Mucosa of descending colon (tissue), 3 donors: ENCODE measurements at regions not wholly inside any gene's neighbourhood (a gene's known extent, or its start where the extent isn't known, plus 50 kb on each side); places are given as distances from the start of the nearest gene placed in this dataset.
"Not testable (repeated sequence)": the region's sequence is repeated elsewhere in the genome, so short reads cannot be mapped to it uniquely, and the experiment has no call there.

ENCODE experiments used
- ATAC-seq: fragments of 200-7000 bp; cut with Tn5 transposase; one replicate; pipeline ENCODE4 v1.9.1; 2020; ENCODE audit warnings: mild to moderate bottlenecking, moderate library complexity
- DNase-seq, 3 donors: peaks; one replicate each; pipeline ENCODE4 v3.0.0-alpha.2; 2020
- H3K36me3 ChIP-seq: fragments of 200-600 bp; one replicate; pipeline ENCODE4 v1.8.0; 2021; ENCODE audit warnings: low read depth, mild to moderate bottlenecking
- H3K4me1 ChIP-seq: fragments of 200-600 bp; one replicate; pipeline ENCODE4 v1.8.0; 2021; ENCODE audit warnings: low read depth, mild to moderate bottlenecking
- H3K4me3 ChIP-seq: fragments of 200-600 bp; one replicate; pipeline ENCODE4 v1.8.0; 2021; ENCODE audit warnings: mild to moderate bottlenecking
- H3K9me3 ChIP-seq: fragments of 200-600 bp; one replicate; pipeline ENCODE4 v1.8.0; 2021; ENCODE audit warnings: mild to moderate bottlenecking
- intact Hi-C, 2 donors: fragments of 100-400 bp; cut with DNase I in 1 of 2; cut with micrococcal nuclease in 1 of 2; formaldehyde crosslinking; loops; one replicate each; pipeline versions ENCODE4 v1.11.0 to v1.11.1; 2022; cut with DNase I, micrococcal nuclease
- TF ChIP-seq, protein P1 (sequence below): fragments of 200-600 bp; IDR thresholded peaks from one replicate; pipeline ENCODE4 v1.8.0; 2022; ENCODE audit warnings: antibody characterized with exemption, mild to moderate bottlenecking
- donor health status: DM: no; HTN: no; CAD: no; lungs with moderate emphysema.
- donor health status: DM: no; HTN: no; CAD: no.
- donor health status: DM: no; HTN: yes; CAD: no.

DNA sequence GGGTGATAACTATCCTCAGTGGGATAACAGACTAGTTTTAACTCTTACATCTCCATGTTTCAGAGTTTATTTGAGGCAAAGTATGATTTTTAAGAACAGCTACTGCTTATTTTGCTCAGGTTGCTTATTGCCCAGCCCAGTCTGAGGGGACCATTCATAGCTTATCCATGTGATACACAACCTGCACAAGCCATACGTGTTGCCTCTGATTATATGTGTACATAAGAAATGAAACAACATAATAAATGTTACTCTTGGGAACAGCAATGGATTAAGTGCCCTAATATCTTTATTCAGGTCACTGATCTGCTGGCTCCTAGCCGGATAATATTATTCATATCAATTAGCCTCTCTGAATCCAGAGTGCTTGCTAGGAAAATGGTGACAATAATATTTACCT is 236.2 kb downstream of the CGGBP1 start:
- TF ChIP-seq, protein P1, sequence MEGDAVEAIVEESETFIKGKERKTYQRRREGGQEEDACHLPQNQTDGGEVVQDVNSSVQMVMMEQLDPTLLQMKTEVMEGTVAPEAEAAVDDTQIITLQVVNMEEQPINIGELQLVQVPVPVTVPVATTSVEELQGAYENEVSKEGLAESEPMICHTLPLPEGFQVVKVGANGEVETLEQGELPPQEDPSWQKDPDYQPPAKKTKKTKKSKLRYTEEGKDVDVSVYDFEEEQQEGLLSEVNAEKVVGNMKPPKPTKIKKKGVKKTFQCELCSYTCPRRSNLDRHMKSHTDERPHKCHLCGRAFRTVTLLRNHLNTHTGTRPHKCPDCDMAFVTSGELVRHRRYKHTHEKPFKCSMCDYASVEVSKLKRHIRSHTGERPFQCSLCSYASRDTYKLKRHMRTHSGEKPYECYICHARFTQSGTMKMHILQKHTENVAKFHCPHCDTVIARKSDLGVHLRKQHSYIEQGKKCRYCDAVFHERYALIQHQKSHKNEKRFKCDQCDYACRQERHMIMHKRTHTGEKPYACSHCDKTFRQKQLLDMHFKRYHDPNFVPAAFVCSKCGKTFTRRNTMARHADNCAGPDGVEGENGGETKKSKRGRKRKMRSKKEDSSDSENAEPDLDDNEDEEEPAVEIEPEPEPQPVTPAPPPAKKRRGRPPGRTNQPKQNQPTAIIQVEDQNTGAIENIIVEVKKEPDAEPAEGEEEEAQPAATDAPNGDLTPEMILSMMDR, result no peak
- Histone ChIP-seq H3K4me3 (no peak overlapping the region), H3K4me1 (no peaks in the 10 kb centered on the region), H3K9me3 (no peaks in the 10 kb centered on the region), H3K36me3 (no peaks in the 10 kb centered on the region)
- intact Hi-C loops, result no loop called here
- DNase-seq (no peak), ATAC-seq (no peak)

DNA sequence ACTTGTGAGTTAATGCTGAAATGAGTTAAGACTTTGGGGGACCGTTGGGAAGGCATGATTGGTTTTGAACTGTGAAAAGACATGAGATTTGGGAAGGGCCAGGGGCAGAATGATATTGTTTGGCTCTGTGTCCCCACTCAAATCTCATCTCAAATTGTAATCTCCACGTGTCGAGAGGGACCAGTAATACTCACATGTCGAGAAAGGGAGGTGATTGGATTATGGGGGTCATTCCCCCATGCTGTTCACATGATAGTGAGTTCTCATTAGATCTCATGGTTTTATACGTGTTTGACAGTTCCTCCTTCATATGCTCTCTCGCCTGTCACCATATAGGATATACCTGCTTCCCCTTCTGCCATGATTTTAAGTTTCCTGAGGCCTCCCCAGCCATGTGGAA is 245.3 kb downstream of the CGGBP1 start:
- intact Hi-C loops, H3K36me3 ChIP-seq, DNase-seq, ATAC-seq, H3K4me3 ChIP-seq, H3K9me3 ChIP-seq, H3K4me1 ChIP-seq: not testable (repeated sequence)

DNA sequence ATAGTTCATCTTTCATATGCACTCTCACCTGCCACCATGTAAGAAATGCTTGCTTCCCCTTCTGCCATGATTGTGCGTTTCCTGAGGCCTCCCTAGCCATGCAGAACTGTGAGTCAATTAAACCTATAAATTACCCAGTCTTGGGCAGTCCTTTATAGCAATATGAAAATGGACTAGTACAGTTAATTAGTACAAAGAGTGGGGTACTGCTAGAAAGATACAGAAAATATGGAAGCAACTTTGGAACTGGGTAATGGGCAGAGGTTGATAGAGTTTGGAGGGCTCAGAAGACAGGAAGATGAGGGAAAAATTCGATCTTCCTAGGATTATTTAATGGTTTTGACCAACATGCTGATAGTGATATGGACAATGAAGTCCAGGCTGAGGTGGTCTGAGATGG is 246.9 kb downstream of the CGGBP1 start:
- H3K4me3 ChIP-seq, result no peak overlapping the region
- ATAC-seq, result no peak
- no peaks in the 10 kb centered on the region for H3K4me1 ChIP-seq
- TF ChIP-seq, protein P1, result no peak
- H3K9me3 ChIP-seq, result no peaks in the 10 kb centered on the region
- DNase-seq, result no peak
- intact Hi-C loops, result no loop called here
- H3K36me3 ChIP-seq, result no peaks in the 10 kb centered on the region

DNA sequence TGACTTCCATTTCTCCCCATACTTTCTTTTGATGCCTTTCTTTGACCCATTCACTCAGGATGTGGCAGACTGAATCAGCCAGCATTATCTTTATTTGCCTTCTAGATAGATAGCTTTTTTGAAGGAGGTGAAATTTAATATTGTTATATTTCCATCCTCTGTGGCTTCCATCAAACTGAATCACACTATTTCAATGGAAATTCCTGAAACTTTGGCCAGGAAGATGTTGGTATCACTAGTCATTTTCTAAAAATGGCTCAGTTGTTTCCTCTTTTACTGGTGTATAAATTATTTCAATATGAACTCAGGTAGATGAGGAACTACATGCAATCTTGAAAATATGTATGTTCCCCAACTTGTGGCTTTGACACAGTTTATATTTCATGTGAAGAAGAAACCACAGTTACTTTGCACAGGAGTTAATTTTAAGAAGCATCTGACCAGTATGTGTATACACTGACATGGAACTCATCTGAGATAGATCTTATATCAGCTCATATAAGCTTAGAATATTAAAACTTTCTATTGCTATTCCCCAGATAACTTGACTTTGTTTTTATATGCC is 248.3 kb downstream of the CGGBP1 start:
- ATAC-seq, result no peak
- H3K4me3 ChIP-seq, result no peak overlapping the region
- no peaks in the 10 kb centered on the region for H3K4me1 ChIP-seq
- TF ChIP-seq, protein P1, result no peak
- intact Hi-C loops, result no loop called here
- DNase-seq, result no peak
- no peaks in the 10 kb centered on the region for H3K36me3 ChIP-seq
- H3K9me3 ChIP-seq, result no peaks in the 10 kb centered on the region

DNA sequence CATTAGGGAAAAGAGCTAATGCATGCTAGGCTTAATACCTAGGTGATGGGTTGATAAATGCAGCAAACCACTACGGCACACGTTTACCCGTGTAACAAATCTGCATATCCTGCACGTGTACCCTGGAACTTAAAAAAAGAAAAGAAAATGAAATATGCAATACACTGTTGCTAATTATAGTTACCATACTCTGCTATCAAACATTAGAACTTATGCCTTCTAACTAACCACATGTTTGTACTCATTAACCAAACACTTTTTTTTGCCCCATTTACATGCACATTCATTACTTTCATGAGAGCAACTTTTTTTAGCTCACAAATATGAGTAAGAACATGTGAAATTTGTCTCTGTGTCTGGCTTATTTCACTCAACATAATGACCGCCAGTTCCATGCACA is 253.1 kb downstream of the CGGBP1 start:
- DNase-seq (no peak), ATAC-seq (no peak)
- no peaks in the 10 kb centered on the region for H3K4me1 ChIP-seq
- intact Hi-C loops, result no loop called here
- no peaks in the 10 kb centered on the region for H3K36me3 ChIP-seq
- TF ChIP-seq, protein P1, result no peak
- no peaks in the 10 kb centered on the region for H3K9me3 ChIP-seq
- H3K4me3 ChIP-seq, result no peak overlapping the region

DNA sequence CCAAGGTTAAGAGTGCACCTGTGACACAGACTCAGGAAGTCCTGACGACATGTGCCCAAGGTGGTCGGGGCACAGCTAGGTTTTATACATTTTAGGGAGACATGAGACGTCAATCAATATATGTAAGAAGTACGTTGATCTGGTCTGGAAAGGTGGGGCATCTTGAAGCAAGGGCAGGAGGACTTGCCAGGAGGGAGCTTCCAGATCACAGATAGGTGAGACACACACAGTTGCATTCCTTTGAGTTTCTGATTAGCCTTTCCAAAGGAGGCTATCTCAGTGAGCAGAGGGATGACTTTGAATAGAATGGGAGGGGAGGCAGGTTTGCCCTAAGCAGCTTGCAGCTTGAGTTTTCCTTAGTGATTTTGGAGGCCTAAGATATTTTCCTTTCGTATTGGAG is 257.4 kb downstream of the CGGBP1 start:
- no peak overlapping the region for H3K4me3 ChIP-seq
- ATAC-seq (no peak), DNase-seq (no peak)
- TF ChIP-seq, protein P1, result no peak
- intact Hi-C loops, result no loop called here
- no peaks in the 10 kb centered on the region for H3K4me1 ChIP-seq
- H3K36me3 ChIP-seq, result no peaks in the 10 kb centered on the region
- no peaks in the 10 kb centered on the region for H3K9me3 ChIP-seq
